SW480 (cell line): ENCODE measurements at regions not wholly inside any gene's neighbourhood (a gene's known extent, or its start where the extent isn't known, plus 50 kb on each side); places are given as distances from the start of the nearest gene placed in this dataset.

ENCODE experiments used
- DNase-seq: peaks from one replicate; pipeline ENCODE4 v3.0.0-alpha.2; 2016; ENCODE audit warnings: low spot score

DNA sequence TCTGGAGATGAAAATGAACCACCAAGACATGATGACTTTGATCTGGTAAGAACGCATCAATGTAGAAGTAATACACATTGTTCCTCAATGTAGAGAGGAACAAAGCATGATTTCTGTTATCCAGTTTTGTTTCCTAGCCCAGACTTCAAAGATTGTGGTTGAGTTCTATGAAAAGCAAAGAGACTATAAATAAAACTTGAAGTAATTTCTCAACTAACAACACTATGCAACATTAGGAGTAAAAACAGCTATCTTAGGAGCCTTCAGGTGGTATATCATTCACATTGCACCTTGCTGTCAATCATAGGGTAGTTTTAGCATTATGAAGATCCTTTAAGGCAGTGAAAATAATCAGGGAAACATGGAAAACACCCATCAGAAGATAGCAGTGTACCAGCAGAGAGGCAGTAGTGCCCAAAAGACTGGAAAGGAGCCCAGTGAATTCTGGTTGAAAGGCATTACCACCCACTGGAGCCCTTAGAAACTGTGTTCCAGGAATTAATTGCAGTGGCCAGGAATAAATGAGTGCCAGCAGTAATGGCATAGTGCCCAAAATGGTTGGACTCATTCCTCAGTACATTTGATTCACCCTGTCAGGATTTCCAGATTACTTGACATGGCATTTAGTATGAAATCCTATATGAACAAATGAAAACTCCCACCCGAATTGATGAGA, 300.7 kb upstream of the CXXC4 start:
- DNase-seq, result no peak

GRCh38 chr4:104811727-104812126, 317.0 kb upstream of the CXXC4 start:
- DNase-seq, result no peak

GRCh38 chr4:104815665-104816064, 321.0 kb upstream of the CXXC4 start:
- no peak for DNase-seq

- DNase-seq, result no peak
Observed at GRCh38 chr4:104818579-104818978, 323.9 kb upstream of the CXXC4 start.

DNA sequence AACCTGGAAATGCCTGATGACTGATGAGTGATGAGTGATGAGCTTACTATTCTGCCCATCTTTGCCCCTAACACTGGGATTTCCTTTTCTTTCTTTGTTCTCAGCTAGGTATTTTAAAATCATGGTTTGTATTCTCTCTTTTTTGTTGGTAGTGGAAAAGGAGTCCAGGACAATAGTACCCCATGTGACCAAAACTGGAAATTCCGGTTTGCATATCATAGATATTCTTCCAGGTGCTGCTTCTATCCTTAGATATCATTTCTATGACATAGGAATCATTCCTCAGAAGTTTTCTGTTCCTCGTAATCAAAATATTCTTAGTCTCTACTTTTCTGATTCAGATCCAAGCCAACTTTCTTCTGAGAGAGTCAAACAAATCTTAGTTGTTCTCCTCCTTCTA, 320.5 kb upstream of the TET2 start:
- DNase-seq, result no peak

- DNase-seq, result no peak
Observed at GRCh38 chr4:104829761-104830160, 316.9 kb upstream of the TET2 start.

DNA sequence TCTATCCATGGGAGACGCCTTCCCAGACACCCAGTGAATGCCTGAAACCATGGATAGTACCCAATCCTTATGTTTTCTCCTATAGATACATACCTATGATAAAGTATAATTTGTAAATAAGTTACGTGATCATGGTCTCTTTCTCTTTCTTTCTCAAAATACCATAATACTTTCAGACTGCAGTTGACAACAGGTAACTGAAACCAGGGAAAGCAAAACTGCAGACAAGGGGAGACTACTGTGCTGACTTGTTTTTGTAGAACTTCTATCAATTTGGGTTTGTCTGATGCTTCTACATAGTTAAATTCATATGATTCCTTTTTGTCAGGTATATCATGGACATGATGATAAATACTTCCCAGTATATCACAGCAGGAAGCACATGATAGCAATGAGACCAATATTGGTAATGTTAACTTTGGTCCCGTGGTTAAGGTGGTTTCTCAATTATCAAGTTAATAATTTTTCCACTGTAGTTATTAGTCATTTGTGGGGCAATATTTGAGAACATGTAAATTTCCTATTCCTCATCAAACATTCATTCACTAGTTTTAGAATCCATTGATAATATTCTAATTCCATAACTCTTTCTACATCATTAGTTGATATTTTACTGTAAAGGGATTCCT, 298.0 kb upstream of the TET2 start:
- no peak for DNase-seq

- DNase-seq, result no peak
Observed at GRCh38 chr4:104859601-104860237, 287.0 kb upstream of the TET2 start.

GRCh38 chr4:104860238-104861123, 286.2 kb upstream of the TET2 start:
- peak; percentile 56 for DNase-seq

DNA sequence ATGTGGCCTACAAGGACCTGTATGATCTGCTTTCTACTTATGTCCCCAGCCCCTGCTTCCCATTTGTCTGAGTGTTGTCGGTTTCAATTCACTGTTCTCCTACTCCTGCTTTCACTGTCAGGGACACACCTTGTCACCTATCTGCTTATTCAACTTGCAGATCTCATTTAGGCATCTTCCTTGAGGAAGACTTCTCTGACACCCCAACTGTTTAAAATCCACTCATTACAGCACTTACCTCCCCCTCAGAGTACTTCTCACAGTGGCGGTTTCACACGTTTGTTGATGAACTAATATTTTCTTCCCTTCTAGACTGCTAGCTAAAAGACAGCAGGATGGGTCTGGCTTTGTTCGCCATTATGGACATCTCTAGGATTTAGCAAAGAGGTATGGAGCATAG, 279.9 kb upstream of the TET2 start:
- DNase-seq, result no peak

DNA sequence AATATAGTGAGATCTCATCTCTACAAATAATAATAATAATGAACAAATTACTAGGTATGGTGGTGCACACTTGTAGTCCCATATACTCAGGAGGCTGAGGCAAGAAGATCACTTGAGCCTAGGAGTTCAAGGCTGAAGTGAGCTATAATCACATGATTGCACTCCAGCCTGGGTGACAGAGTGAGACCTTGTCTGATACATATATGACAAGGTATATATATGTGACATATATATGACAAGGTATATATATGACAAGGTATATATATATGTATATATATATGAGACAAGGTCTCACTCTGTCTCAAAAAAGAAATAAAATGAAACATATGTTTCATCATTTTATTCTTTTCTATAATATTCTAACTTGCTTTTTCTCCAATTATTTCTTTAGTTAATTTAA, 278.1 kb upstream of the TET2 start:
- DNase-seq, result no peak

GRCh38 chr4:104868958-104869357, 277.7 kb upstream of the TET2 start:
- no peak for DNase-seq

- DNase-seq, result no peak
Observed at GRCh38 chr4:104869831-104870230, 276.8 kb upstream of the TET2 start.

- no peak for DNase-seq
Observed at GRCh38 chr4:104870495-104871233, 276.0 kb upstream of the TET2 start.

DNA sequence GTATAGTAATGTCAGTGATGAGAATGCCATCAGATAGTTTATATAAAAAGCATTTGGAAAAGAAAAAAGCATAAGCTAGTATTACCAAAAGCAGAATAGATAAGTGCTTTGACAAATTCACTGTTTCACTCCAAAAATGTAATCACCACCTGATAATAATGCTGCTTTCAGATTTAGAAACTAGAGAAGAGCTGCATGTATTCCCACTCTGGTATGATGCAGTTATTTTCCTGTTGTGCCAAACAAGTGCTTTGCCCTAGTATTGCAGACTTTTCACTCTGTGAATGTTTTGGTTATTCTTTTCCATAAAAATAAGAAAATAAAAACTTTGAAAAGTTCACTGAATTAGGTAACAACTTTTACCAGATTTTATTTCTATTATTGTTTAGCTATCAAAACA, 267.7 kb upstream of the TET2 start:
- DNase-seq, result no peak

- DNase-seq, result no peak
Observed at GRCh38 chr4:104879367-104879766, 267.3 kb upstream of the TET2 start.

- no peak for DNase-seq
Observed at GRCh38 chr4:104879854-104880253, 266.8 kb upstream of the TET2 start.

DNA sequence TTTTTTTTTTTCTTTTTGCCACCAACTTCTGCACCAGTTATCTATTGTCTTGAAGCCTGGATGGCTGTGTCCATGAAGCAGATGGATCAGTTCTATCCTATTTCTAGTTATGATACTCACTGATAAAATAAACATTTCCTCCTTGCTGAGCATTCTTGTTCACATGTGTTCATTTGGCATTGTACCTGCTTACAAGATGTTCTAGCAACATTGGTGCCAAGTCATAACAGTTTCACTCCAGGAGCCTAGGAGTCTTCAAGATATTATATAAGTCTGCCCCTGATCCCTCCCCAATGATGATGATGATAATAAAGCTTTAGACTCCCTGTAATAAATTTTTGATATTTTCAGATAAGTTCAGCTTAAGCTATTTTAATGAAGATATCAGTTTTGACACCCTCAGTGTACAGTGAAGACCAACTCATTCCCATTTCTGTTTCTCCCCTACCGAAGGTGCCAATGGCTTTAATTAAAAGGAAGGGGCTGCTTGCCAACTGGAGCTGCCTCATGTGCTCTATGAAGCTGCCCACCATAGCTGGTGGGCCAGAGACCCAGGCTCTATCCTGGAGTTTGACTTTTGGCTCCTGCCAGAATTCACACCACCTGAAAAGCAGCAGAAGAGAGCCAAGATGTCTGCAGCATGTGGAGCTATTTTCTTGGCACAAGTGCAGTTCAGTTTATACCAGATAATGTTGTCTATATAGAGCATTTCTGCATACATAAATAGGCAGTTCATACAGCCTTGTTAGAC, 265.4 kb upstream of the TET2 start:
- no peak for DNase-seq

DNA sequence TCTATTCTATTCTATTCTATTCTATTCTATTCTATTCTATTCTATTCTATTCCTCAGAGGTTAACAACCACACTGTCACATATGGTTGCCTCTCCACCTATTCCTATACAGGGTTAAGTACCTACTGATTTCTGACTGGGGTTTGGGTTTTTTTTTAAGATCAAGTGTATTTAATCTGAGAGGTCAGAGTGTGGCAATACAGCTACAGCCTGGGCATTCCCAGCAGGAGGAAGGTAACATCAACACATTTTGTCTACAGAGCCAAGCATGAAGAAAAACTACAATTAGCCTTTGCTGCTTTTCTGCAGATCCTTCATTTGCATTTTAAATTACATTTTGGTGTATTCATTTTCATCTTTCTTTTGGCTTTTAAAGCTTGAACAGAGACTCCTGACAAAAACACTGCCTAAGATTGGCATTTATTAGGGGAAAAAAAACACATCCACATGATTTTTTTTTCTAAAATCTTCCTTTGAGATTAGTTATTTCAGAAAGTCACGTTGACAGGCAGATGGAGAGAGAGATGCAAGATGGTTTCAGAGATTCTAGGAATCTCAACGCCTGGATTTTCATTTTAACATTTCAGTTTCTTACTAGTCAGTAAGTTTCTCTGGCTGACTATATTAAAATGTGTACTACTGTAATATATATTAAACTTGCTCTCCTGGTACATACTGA, 255.9 kb upstream of the TET2 start:
- no peak for DNase-seq
